ENCODE measurements at regions not wholly inside any gene's neighbourhood (a gene's known extent, or its start where the extent isn't known, plus 50 kb on each side); places are given as distances from the start of the nearest gene placed in this dataset.

GRCh38 chrX:113929004-113929403, 654.9 kb upstream of the HTR2C start:
- peak; percentile 83 for DNase-seq (ENCODE audit: low spot score)
- H3K27me3 ChIP-seq (ENCODE audit: insufficient read depth) = no peaks in the 10 kb centered on the region
- H3K4me3 ChIP-seq = no peak overlapping the region
- no peak overlapping the region for H3K4me2 ChIP-seq
- H3K4me1 ChIP-seq (ENCODE audit: insufficient read depth) = no peaks in the 10 kb centered on the region
- Mint-ChIP-seq H3K27ac (no peak overlapping the region), H3K27me3 (ENCODE audit: insufficient read depth, low read depth, poor library complexity) (no peaks in the 10 kb centered on the region), H3K36me3 (ENCODE audit: low read depth) (peaks cover 12% of the 10 kb centered on the region), H3K9me3 (peaks cover 12% of the 10 kb centered on the region; the same call in 2 of the 3 replicates), H3K4me1 (0 out of 3 replicates have a peak, but pooled peaks cover 2% of the 10 kb centered on the region), H3K4me3 (no peak overlapping the region)
- H3K9me2 ChIP-seq (ENCODE audit: insufficient read depth) = no peaks in the 10 kb centered on the region
- H3K27ac ChIP-seq (ENCODE audit: low read depth) = peak overlapping the region; percentile 56; the same call in 1 of the 2 replicates
- H2AFZ ChIP-seq = no peak overlapping the region
- no peaks in the 10 kb centered on the region for H3K79me2 ChIP-seq (replicated peaks; ENCODE audit: insufficient read depth)
- H3K36me3 ChIP-seq (ENCODE audit: insufficient read depth) = no peaks in the 10 kb centered on the region
- H4K20me1 ChIP-seq (replicated peaks; ENCODE audit: insufficient read depth) = no peaks in the 10 kb centered on the region
- TF ChIP-seq CTCF (conservative IDR thresholded peaks at IDR 0.05; ENCODE audit: low read depth in 2 of 2) (peak; percentile 69 to 86), POLR2AphosphoS5 (IDR thresholded peaks at IDR 0.05; ENCODE audit: low read depth) (no peak; the same call in 1 of the 2 replicates)
- ATAC-seq = peak; percentile 99
- H3F3A ChIP-seq (replicated peaks; ENCODE audit: low read depth) = no peaks in the 10 kb centered on the region

GRCh38 chrX:113920661-113921060, 663.2 kb upstream of the HTR2C start:
- no peaks in the 10 kb centered on the region; the same call in 1 of the 2 replicates for H3K79me2 ChIP-seq (replicated peaks; ENCODE audit: insufficient read depth)
- Mint-ChIP-seq H3K36me3 (ENCODE audit: low read depth) (peaks cover under 1% of the 10 kb centered on the region; the same call in 1 of the 3 replicates), H3K9me3 (peaks cover 1% of the 10 kb centered on the region; the same call in 1 of the 3 replicates), H3K4me3 (no peak overlapping the region), H3K27me3 (ENCODE audit: insufficient read depth, low read depth, poor library complexity) (no peaks in the 10 kb centered on the region), H3K27ac (no peak overlapping the region), H3K4me1 (no peaks in the 10 kb centered on the region)
- DNase-seq (ENCODE audit: low spot score) = no peak
- H3K36me3 ChIP-seq (ENCODE audit: insufficient read depth) = no peaks in the 10 kb centered on the region
- no peak overlapping the region for H2AFZ ChIP-seq
- no peaks in the 10 kb centered on the region for H4K20me1 ChIP-seq (replicated peaks; ENCODE audit: insufficient read depth)
- H3K27me3 ChIP-seq (ENCODE audit: insufficient read depth) = no peaks in the 10 kb centered on the region
- no peak overlapping the region for H3K4me3 ChIP-seq
- H3K9me2 ChIP-seq (ENCODE audit: insufficient read depth) = no peaks in the 10 kb centered on the region
- H3F3A ChIP-seq (replicated peaks; ENCODE audit: low read depth) = no peaks in the 10 kb centered on the region
- TF ChIP-seq, protein P1, sequence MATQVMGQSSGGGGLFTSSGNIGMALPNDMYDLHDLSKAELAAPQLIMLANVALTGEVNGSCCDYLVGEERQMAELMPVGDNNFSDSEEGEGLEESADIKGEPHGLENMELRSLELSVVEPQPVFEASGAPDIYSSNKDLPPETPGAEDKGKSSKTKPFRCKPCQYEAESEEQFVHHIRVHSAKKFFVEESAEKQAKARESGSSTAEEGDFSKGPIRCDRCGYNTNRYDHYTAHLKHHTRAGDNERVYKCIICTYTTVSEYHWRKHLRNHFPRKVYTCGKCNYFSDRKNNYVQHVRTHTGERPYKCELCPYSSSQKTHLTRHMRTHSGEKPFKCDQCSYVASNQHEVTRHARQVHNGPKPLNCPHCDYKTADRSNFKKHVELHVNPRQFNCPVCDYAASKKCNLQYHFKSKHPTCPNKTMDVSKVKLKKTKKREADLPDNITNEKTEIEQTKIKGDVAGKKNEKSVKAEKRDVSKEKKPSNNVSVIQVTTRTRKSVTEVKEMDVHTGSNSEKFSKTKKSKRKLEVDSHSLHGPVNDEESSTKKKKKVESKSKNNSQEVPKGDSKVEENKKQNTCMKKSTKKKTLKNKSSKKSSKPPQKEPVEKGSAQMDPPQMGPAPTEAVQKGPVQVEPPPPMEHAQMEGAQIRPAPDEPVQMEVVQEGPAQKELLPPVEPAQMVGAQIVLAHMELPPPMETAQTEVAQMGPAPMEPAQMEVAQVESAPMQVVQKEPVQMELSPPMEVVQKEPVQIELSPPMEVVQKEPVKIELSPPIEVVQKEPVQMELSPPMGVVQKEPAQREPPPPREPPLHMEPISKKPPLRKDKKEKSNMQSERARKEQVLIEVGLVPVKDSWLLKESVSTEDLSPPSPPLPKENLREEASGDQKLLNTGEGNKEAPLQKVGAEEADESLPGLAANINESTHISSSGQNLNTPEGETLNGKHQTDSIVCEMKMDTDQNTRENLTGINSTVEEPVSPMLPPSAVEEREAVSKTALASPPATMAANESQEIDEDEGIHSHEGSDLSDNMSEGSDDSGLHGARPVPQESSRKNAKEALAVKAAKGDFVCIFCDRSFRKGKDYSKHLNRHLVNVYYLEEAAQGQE (IDR thresholded peaks at IDR 0.05; ENCODE audit: unreplicated experiment) = no peak
- TF ChIP-seq ZNF331 (CRISPR knock-in tag; IDR thresholded peaks at IDR 0.05; ENCODE audit: low read depth) = no peak
- no peak for TF ChIP-seq CTCF (conservative IDR thresholded peaks at IDR 0.05; ENCODE audit: low read depth in 2 of 2)
- no peak for TF ChIP-seq ZNF462 (CRISPR knock-in tag; IDR thresholded peaks at IDR 0.05)
- H3K27ac ChIP-seq (ENCODE audit: low read depth) = no peak overlapping the region
- ATAC-seq = no peak
- no peaks in the 10 kb centered on the region for H3K4me1 ChIP-seq (ENCODE audit: insufficient read depth)
- no peak overlapping the region for H3K4me2 ChIP-seq

Data from GM23338 (cell line).